ENCODE measurements at regions not wholly inside any gene's neighbourhood (a gene's known extent, or its start where the extent isn't known, plus 50 kb on each side); places are given as distances from the start of the nearest gene placed in this dataset.

DNA sequence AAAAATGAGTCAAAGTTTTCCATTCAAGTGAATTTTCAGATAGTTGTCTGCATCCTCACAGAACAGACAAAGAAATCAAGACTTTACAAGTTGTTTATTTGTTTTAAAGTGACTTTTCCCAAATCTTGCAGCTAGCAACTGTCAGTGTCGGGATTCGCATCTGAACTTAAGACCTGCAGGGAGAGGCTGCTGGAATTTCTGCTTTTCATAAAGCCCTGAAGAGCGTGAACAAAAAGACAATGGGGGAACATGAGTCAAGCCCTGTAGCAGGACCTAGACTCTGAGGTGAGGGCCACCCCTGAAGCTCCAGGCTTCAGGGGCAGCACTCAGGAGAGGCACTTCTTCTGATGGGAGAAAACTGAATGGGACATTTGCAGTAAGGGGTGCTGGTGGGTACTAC, 108.2 kb upstream of the CTAGE1 start:
- TF ChIP-seq FOXP2 (optimal IDR thresholded peaks at IDR 0.05; ENCODE audit: borderline replicate concordance, extremely low read depth, extremely low read length, insufficient read depth) (no peak), SIN3A (IDR thresholded peaks at IDR 0.05; ENCODE audit: borderline replicate concordance, insufficient read depth, low read length) (no peak), TAF1 (IDR thresholded peaks at IDR 0.05; ENCODE audit: borderline replicate concordance, insufficient read depth, low read length) (no peak), POLR2AphosphoS5 (IDR thresholded peaks at IDR 0.05; ENCODE audit: low read depth, low read length) (no peak)
- TF ChIP-seq, protein P1, sequence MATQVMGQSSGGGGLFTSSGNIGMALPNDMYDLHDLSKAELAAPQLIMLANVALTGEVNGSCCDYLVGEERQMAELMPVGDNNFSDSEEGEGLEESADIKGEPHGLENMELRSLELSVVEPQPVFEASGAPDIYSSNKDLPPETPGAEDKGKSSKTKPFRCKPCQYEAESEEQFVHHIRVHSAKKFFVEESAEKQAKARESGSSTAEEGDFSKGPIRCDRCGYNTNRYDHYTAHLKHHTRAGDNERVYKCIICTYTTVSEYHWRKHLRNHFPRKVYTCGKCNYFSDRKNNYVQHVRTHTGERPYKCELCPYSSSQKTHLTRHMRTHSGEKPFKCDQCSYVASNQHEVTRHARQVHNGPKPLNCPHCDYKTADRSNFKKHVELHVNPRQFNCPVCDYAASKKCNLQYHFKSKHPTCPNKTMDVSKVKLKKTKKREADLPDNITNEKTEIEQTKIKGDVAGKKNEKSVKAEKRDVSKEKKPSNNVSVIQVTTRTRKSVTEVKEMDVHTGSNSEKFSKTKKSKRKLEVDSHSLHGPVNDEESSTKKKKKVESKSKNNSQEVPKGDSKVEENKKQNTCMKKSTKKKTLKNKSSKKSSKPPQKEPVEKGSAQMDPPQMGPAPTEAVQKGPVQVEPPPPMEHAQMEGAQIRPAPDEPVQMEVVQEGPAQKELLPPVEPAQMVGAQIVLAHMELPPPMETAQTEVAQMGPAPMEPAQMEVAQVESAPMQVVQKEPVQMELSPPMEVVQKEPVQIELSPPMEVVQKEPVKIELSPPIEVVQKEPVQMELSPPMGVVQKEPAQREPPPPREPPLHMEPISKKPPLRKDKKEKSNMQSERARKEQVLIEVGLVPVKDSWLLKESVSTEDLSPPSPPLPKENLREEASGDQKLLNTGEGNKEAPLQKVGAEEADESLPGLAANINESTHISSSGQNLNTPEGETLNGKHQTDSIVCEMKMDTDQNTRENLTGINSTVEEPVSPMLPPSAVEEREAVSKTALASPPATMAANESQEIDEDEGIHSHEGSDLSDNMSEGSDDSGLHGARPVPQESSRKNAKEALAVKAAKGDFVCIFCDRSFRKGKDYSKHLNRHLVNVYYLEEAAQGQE (IDR thresholded peaks at IDR 0.05; ENCODE audit: insufficient read depth in 1 of 2, low read depth in 2 of 2, low read length in 2 of 2) = no peak

DNA sequence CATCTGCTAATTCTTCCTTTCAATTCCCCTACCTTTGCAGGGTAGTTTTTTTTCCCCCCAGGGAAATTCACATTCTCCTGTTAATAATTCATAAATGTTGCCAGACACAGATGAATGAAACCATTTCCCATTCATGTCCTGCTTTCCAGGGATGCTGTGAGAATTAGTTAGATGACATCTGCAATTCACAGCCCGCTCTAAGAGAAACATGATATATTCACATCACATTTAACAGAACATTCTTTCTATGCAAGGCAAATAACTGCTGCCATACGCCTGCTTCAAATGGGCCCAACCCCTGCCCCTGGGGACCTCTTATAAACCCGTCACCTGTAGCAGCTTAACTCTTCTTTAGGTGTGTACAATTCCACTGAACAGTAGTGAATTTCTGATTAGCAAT, 110.6 kb upstream of the CTAGE1 start:
- TF ChIP-seq, protein P1 (IDR thresholded peaks at IDR 0.05; ENCODE audit: insufficient read depth in 1 of 2, low read depth in 2 of 2, low read length in 2 of 2) = no peak
- no peak for TF ChIP-seq POLR2AphosphoS5 (IDR thresholded peaks at IDR 0.05; ENCODE audit: low read depth, low read length)
- TF ChIP-seq SIN3A (IDR thresholded peaks at IDR 0.05; ENCODE audit: borderline replicate concordance, insufficient read depth, low read length) = 0 out of 2 replicates have a peak, but pooled peaks have one; percentile 21
- no peak for TF ChIP-seq FOXP2 (optimal IDR thresholded peaks at IDR 0.05; ENCODE audit: borderline replicate concordance, extremely low read depth, extremely low read length, insufficient read depth)
- no peak for TF ChIP-seq TAF1 (IDR thresholded peaks at IDR 0.05; ENCODE audit: borderline replicate concordance, insufficient read depth, low read length)

DNA sequence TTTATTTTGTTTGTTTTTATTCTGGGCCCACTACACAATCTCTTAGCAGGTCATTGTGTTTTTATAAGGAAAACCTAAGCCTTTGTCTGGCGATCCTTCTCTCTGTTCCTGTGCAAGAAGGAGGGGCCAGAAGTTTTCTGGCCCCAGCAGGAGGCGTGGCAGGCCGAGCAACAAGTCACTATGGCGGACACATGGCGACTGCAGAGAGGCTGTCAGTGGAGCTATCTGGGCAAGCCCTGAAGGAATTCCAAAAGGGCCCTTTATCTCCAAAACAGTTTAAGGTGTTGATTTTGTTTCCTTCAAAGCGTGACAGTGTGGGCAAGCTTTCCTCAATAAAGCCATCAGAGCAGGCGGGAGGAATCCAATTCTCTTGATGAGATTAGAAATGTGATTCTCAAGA, 118.8 kb upstream of the CTAGE1 start:
- TF ChIP-seq FOXP2 (optimal IDR thresholded peaks at IDR 0.05; ENCODE audit: borderline replicate concordance, extremely low read depth, extremely low read length, insufficient read depth) = no peak
- TF ChIP-seq TAF1 (IDR thresholded peaks at IDR 0.05; ENCODE audit: borderline replicate concordance, insufficient read depth, low read length) = no peak
- TF ChIP-seq SIN3A (IDR thresholded peaks at IDR 0.05; ENCODE audit: borderline replicate concordance, insufficient read depth, low read length) = no peak
- TF ChIP-seq, protein P1 (IDR thresholded peaks at IDR 0.05; ENCODE audit: insufficient read depth in 1 of 2, low read depth in 2 of 2, low read length in 2 of 2) = no peak
- no peak for TF ChIP-seq POLR2AphosphoS5 (IDR thresholded peaks at IDR 0.05; ENCODE audit: low read depth, low read length)

DNA sequence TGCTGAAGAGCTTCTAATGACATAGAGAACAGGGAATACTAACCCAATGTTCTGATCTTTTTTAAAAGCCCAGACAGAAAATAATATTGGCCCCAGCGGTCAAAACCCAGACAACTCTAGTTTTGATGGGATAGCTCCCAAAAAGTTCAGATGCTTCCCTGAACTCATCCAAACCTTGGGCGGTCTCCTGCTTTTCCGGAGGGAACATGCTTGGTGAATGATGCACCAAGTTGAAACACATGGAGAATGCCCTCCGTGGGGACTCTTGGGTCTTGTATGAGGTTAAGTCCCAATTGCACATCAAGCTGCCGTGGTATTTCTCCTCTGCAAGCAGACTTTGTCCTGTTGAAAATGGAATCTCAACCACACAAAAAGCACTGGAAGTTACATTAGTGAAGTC, 120.7 kb upstream of the CTAGE1 start:
- no peak for TF ChIP-seq POLR2AphosphoS5 (IDR thresholded peaks at IDR 0.05; ENCODE audit: low read depth, low read length)
- no peak for TF ChIP-seq SIN3A (IDR thresholded peaks at IDR 0.05; ENCODE audit: borderline replicate concordance, insufficient read depth, low read length)
- no peak for TF ChIP-seq TAF1 (IDR thresholded peaks at IDR 0.05; ENCODE audit: borderline replicate concordance, insufficient read depth, low read length)
- no peak for TF ChIP-seq FOXP2 (optimal IDR thresholded peaks at IDR 0.05; ENCODE audit: borderline replicate concordance, extremely low read depth, extremely low read length, insufficient read depth)
- TF ChIP-seq, protein P1 (IDR thresholded peaks at IDR 0.05; ENCODE audit: insufficient read depth in 1 of 2, low read depth in 2 of 2, low read length in 2 of 2) = no peak
